SK-N-SH (cell line): ENCODE measurements at regions not wholly inside any gene's neighbourhood (a gene's known extent, or its start where the extent isn't known, plus 50 kb on each side); places are given as distances from the start of the nearest gene placed in this dataset.

ENCODE experiments used
- small RNA-seq, 7 experiments: library from RNA; depleted of rRNA; stranded (forward); fragments of <200 nt; gene quantifications; one replicate each; pipeline ENCODE3, GENCODE V24; 2012

Small RNAs in the stretch of these regions (small RNA-seq; reads per million reads assigned to genes)
- gene MIR548AG1 (0 reads per million in 7 experiments), gene RF00019 (0 reads per million in 7 experiments), gene RNU6-1325P (0 reads per million in 7 experiments)
